ENCODE measurements at regions not wholly inside any gene's neighbourhood (a gene's known extent, or its start where the extent isn't known, plus 50 kb on each side); places are given as distances from the start of the nearest gene placed in this dataset.

DNA sequence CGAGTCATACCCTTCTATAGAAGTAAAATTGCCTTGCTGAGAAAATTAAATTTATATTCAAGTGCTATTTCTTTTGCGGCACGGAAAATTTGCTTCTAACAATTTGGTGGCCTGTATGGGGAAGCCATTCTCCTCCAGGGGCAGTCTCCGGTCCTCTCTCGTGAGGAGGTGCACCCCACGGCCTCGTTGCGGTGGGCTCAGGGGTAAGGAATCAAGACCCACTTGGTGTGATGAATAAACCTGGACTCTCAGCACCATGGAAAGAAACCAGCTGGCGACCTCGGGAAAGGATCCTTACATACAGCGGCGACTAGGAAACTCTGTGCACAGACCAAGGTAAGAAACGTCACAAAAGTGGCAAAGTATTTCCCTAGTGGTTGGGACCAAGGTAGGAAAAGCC is 252.9 kb downstream of the DPY19L2 start:
- 93% methylated on average over 13 of the region's 13 CpGs for WGBS
- no peak for TF ChIP-seq POLR2AphosphoS5 (IDR thresholded peaks at IDR 0.05)
- no peak for TF ChIP-seq POLR2A (IDR thresholded peaks at IDR 0.05; ENCODE audit: low read depth)
- TF ChIP-seq, protein P1, sequence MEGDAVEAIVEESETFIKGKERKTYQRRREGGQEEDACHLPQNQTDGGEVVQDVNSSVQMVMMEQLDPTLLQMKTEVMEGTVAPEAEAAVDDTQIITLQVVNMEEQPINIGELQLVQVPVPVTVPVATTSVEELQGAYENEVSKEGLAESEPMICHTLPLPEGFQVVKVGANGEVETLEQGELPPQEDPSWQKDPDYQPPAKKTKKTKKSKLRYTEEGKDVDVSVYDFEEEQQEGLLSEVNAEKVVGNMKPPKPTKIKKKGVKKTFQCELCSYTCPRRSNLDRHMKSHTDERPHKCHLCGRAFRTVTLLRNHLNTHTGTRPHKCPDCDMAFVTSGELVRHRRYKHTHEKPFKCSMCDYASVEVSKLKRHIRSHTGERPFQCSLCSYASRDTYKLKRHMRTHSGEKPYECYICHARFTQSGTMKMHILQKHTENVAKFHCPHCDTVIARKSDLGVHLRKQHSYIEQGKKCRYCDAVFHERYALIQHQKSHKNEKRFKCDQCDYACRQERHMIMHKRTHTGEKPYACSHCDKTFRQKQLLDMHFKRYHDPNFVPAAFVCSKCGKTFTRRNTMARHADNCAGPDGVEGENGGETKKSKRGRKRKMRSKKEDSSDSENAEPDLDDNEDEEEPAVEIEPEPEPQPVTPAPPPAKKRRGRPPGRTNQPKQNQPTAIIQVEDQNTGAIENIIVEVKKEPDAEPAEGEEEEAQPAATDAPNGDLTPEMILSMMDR (IDR thresholded peaks at IDR 0.05), result no peak
- no peak for TF ChIP-seq EP300 (IDR thresholded peaks at IDR 0.05)
- intact Hi-C loops (cut with DNase I), result no loop called here

DNA sequence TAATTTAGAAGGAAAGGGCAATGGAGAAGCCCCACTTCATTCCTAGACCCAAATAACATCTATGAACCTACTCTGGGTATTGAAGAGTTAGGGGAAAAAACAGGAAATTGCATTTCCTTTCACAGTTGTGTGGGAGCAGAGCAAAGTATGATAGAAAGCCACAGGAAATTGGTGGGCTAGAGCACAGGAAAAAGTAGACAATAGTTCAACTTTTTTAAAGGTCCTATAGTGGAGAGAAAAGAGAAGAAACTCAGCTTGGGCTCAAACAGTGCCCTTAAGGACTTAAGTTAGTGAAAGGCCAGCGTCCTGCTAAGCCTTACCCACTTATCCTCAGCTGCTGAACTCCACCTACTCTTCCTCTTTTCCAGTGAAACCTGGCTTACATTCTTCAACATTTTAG is 258.1 kb downstream of the DPY19L2 start:
- intact Hi-C loops (cut with DNase I), result no loop called here

More for the DNA sequence above, 252.9 kb downstream of the DPY19L2 start:
- H3K27me3 ChIP-seq, result no peaks in the 10 kb centered on the region
- DNase-seq (ENCODE audit: extremely low spot score), result no peak
- no peak overlapping the region for H3K27ac ChIP-seq (replicated peaks in 1 of 4)
- H3K36me3 ChIP-seq, result no peaks in the 10 kb centered on the region
- no peaks in the 10 kb centered on the region for H3K4me1 ChIP-seq
- peaks cover 0 to 16% (median 5%) of the 10 kb centered on the region in 4 donors for H3K9me3 ChIP-seq
- H3K4me3 ChIP-seq, result no peak overlapping the region

DNA sequence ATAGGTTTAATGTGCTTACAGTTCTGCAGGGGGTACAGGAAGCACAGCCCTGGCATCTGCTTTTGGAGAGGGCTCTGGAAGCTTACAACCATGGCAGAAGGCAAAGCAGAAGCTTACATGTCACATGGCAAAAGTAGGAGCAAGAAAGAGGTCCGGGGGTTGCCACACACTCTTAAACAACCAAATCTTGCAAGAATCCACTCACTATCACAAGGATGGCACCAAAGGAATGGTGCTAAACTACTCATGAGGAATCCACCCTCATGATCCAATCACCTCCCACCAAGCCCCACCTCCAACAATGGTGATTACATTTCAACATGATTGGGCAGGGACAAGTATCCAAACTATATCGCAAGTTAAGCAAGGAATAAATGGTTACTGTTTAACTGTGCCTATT is 255.8 kb upstream of the AVPR1A start:
- DNase-seq (ENCODE audit: extremely low spot score), result no peak
- Histone ChIP-seq H3K9me3 (peaks cover 0 to 11% (median 4%) of the 10 kb centered on the region in 4 donors), H3K4me3 (no peak overlapping the region), H3K27ac (replicated peaks in 1 of 4) (no peak overlapping the region), H3K36me3 (no peaks in the 10 kb centered on the region), H3K4me1 (no peaks in the 10 kb centered on the region), H3K27me3 (no peaks in the 10 kb centered on the region)
- TF ChIP-seq POLR2AphosphoS5 (IDR thresholded peaks at IDR 0.05) (no peak), EP300 (IDR thresholded peaks at IDR 0.05) (no peak), POLR2A (IDR thresholded peaks at IDR 0.05; ENCODE audit: low read depth) (no peak)
- TF ChIP-seq, protein P1 (IDR thresholded peaks at IDR 0.05), result no peak
- intact Hi-C loops (cut with DNase I), result no loop called here
- WGBS, result 93% methylated on average over 2 of the region's 2 CpGs

More for the DNA sequence above, 258.1 kb downstream of the DPY19L2 start:
- no peaks in the 10 kb centered on the region for H3K36me3 ChIP-seq
- H3K4me1 ChIP-seq, result no peaks in the 10 kb centered on the region
- WGBS, result 45% methylated on average over 1 of the region's 1 CpG
- no peak overlapping the region for H3K4me3 ChIP-seq
- TF ChIP-seq POLR2AphosphoS5 (IDR thresholded peaks at IDR 0.05), result no peak
- TF ChIP-seq EP300 (IDR thresholded peaks at IDR 0.05), result no peak
- no peak for DNase-seq (ENCODE audit: extremely low spot score)
- peaks cover 0 to 15% (median 5%) of the 10 kb centered on the region in 4 donors for H3K9me3 ChIP-seq
- no peak overlapping the region for H3K27ac ChIP-seq (replicated peaks in 1 of 4)
- H3K27me3 ChIP-seq, result no peaks in the 10 kb centered on the region

DNA sequence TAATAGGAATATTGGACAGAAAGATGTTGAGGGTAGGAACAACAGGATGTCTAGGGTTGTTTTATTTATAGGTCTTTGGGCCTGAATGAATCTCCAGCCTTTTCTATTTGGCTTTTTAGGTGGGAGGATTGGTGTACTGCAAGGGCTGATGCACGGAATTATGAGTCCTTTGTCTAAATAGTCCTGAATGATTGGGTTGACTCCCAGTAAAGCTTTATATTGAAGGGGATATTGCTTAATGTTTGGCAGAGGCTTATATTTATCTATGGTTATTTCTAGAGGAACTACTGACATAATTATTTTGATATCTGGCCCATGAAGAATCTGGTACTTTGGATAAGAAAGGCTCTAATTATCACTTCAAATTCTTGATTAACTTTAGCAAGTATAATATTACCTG is 253.6 kb upstream of the AVPR1A start:
- intact Hi-C loops (cut with DNase I), result no loop called here
- no peaks in the 10 kb centered on the region for H3K27me3 ChIP-seq
- H3K27ac ChIP-seq (replicated peaks in 1 of 4), result no peak overlapping the region
- DNase-seq (ENCODE audit: extremely low spot score), result no peak
- no peaks in the 10 kb centered on the region for H3K36me3 ChIP-seq
- peaks cover 0 to 11% (median 4%) of the 10 kb centered on the region in 4 donors for H3K9me3 ChIP-seq
- no CpG with 5 or more reads among the region's 1 CpG for WGBS
- H3K4me1 ChIP-seq, result no peaks in the 10 kb centered on the region
- TF ChIP-seq EP300 (IDR thresholded peaks at IDR 0.05) (no peak), POLR2AphosphoS5 (IDR thresholded peaks at IDR 0.05) (no peak)
- TF ChIP-seq, protein P1 (IDR thresholded peaks at IDR 0.05), result no peak
- H3K4me3 ChIP-seq, result no peak overlapping the region

DNA sequence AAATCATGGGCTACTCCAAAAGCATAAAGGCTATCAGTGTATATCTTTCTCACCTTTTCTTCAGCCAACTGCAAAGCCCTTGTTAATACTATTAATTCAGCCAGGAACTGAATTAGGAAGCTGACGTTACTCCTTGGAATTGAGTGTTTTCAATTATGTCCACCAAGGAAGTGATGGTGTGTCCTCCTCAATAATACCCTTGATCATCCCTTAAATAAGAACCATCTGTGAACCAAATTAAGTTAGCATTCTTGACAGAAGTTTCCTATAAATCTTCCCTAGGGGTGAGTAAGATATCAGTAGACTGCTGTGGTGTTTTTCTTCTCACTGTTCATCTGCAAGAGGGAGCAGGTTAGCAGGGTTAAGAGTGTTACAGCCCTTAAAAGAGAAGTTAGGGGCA is 252.3 kb upstream of the AVPR1A start:
- no peak for DNase-seq (ENCODE audit: extremely low spot score)
- 78% methylated on average over 1 of the region's 1 CpG for WGBS
- intact Hi-C loops (cut with DNase I), result no loop called here
- no peaks in the 10 kb centered on the region for H3K36me3 ChIP-seq
- H3K4me3 ChIP-seq, result no peak overlapping the region
- H3K27ac ChIP-seq (replicated peaks in 1 of 4), result no peak overlapping the region
- H3K9me3 ChIP-seq, result peaks cover 0 to 11% (median 4%) of the 10 kb centered on the region in 4 donors
- no peaks in the 10 kb centered on the region for H3K4me1 ChIP-seq
- H3K27me3 ChIP-seq, result no peaks in the 10 kb centered on the region
- TF ChIP-seq, protein P1 (IDR thresholded peaks at IDR 0.05), result no peak
- TF ChIP-seq POLR2A (IDR thresholded peaks at IDR 0.05; ENCODE audit: low read depth) (no peak), EP300 (IDR thresholded peaks at IDR 0.05) (no peak), POLR2AphosphoS5 (IDR thresholded peaks at IDR 0.05) (no peak)
